ENCODE measurements at regions not wholly inside any gene's neighbourhood (a gene's known extent, or its start where the extent isn't known, plus 50 kb on each side); places are given as distances from the start of the nearest gene placed in this dataset.
"Not testable (repeated sequence)": the region's sequence is repeated elsewhere in the genome, so short reads cannot be mapped to it uniquely, and the experiment has no call there.

GRCh38 chr13:85132986-85133385 lies 666.2 kb downstream of the SLITRK6 start:
- H3K27ac ChIP-seq: no peak overlapping the region

GRCh38 chr13:85123501-85123900 lies 675.7 kb downstream of the SLITRK6 start:
- H3K27ac ChIP-seq: not testable (repeated sequence)

More at GRCh38 chr13:85132986-85133385, 666.2 kb downstream of the SLITRK6 start:
- TF ChIP-seq CTCF (conservative IDR thresholded peaks at IDR 0.05): no peak

- H3K27ac ChIP-seq: no peak overlapping the region
- TF ChIP-seq CTCF (conservative IDR thresholded peaks at IDR 0.05): no peak
Measured at GRCh38 chr13:85108356-85108755, 690.9 kb downstream of the SLITRK6 start.

- H3K27ac ChIP-seq: no peak overlapping the region
- TF ChIP-seq CTCF (conservative IDR thresholded peaks at IDR 0.05): no peak
Measured at GRCh38 chr13:85099245-85099644, 700.0 kb downstream of the SLITRK6 start.

- H3K27ac ChIP-seq: no peak overlapping the region
- TF ChIP-seq CTCF (conservative IDR thresholded peaks at IDR 0.05): no peak
Measured at GRCh38 chr13:85095418-85096272, 703.6 kb downstream of the SLITRK6 start.

- H3K27ac ChIP-seq: no peak overlapping the region
Measured at GRCh38 chr13:85093808-85094207, 705.4 kb downstream of the SLITRK6 start.

GRCh38 chr13:85091631-85092234 lies 707.5 kb downstream of the SLITRK6 start:
- TF ChIP-seq CTCF (conservative IDR thresholded peaks at IDR 0.05): no peak
- no peak overlapping the region for H3K27ac ChIP-seq

More at GRCh38 chr13:85093808-85094207, 705.4 kb downstream of the SLITRK6 start:
- TF ChIP-seq CTCF (conservative IDR thresholded peaks at IDR 0.05): no peak

GRCh38 chr13:85089186-85089585 lies 710.0 kb downstream of the SLITRK6 start:
- no peak for TF ChIP-seq CTCF (conservative IDR thresholded peaks at IDR 0.05)
- no peak overlapping the region for H3K27ac ChIP-seq

All from VCaP (cell line).